Middle frontal gyrus (tissue), 1 donor: ENCODE measurements at regions not wholly inside any gene's neighbourhood (a gene's known extent, or its start where the extent isn't known, plus 50 kb on each side); places are given as distances from the start of the nearest gene placed in this dataset.

Experiments used
- DNase-seq: peaks from one replicate; pipeline ENCODE4 v3.0.0-alpha.2; 2015; ENCODE audit warnings: low spot score; ENCODE audit errors: extremely low spot score

DNA sequence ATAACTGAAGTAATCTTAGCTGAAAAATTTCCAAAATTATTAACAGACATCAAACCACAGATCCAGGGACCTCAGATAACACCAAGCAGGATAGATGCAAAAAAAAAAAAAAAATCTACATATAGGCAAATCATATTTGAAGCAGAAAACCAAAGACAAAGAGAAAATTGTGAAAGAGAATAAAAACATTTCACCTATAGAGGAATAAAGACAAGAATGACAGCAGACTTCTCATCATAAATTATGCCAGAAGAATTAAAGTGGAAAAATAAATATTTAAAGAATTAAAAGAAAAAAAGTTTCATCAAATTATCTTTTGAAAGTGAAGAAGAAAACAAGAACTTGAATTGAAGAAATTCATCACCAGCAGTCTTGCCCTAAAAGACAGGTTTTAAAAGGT lies 467.5 kb downstream of the GPAM start:
- no peak for DNase-seq

DNA sequence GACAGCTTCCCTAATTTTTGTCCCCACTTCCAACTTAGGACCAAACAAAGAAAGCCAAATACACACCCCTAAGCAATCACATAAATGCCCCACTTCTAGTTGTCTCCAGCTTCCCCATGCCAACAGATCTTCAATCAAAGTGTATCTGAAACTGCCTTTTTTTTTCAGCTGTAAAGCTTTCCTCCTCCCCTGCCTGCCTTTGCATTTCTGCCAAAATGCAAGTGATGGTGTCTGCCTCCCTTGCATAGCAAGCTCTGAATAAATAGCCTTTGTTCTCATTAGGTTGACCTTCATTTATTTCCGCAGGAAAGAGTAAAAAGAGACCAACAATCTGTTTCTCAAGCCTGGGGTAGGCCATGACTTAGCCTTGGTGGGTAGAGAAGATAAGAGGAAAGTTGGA lies 459.4 kb downstream of the GPAM start:
- no peak for DNase-seq

DNA sequence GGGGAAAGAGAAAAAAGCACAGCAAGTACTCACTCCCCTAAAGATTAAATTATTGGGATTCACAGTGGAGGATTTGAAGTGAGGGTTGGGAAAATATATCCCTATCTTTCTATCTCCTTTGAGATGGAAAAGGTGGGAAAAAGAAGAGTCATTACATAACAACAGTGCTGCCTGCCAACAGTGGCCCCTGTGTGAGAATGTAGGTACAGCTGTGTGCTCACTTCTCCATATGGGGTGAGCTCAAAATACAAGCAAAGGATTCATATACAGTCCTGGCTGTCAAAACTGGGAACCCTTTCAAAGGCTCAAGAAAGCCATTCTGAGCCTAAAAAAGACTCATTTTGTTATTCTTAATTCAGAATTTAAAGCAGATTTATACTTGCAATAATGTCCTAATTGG lies 458.5 kb downstream of the GPAM start:
- DNase-seq: no peak

DNA sequence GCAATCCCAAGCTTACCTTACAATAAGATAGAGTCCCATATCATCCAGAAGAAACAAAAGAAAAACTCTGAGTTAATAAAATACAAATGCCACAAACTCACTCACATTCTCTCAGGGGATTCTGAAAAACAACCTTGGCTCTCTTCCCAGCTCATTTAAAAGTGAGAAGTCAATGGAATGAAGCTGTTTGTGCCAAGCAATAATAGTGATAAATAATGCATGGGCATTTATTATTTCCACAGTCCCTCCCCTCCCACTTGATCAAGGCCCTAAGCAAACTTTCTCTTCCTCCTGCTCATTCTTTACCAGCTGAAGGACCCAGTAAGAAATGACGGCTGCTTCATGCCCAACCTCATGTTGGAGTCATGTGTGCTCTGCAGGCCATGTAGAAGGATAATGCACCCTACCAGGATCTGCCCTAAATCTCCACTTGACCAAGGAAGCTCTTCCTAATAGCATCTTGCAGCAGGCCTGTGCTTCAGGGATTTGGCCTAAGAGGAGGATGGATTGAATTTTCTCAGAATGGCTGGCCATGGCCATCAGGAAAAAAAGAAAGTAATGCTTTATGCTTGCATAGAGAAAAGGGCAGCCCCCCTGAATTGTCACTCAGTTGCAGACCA lies 451.3 kb downstream of the GPAM start:
- DNase-seq: no peak

DNA sequence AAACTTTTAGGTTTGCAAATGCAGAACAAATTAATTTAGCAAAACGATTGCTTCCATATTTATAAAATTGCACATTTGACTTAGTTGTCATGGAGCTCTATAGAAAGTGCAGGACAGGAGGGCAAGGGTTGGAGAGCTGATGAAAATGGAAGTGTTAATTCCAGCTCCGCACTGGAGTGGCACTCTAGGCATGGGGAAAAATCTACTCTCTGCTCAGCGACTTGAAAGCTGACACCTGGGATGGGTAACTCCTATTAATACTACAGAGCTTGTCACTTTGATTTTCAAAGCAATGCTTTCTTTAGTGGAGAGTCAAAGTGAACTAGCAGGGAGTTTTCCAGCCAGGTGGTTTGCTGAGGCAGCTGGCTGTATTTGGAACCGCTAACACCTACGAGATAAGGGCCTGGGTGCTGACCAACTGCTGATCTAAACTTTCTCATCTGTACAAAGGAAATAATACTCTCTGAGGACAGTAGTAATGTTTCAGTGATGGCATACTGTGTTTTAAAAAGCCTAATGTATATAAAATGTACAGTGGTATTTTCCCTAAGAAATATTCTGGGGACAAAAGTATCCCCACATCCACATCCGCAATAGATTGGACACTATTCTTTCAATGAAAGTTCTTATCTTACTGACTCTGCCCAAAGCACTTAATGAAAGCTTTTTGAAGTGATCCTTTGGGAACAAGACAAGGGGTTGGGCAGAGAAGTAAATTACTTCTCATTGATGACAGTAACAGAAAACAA lies 444.3 kb downstream of the GPAM start:
- no peak for DNase-seq

DNA sequence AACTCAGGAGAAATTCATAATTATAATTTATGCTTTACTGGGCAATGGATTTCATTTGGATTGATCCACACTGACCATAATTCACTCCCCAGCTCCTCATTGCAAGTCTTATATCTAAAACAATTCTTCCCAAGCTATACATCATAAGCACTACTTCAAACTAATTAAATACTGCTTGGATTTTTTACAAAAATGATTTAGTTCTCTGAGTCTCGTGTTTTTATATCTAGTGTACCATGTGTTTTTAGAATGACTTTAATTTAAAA lies 443.8 kb downstream of the GPAM start:
- DNase-seq: no peak

DNA sequence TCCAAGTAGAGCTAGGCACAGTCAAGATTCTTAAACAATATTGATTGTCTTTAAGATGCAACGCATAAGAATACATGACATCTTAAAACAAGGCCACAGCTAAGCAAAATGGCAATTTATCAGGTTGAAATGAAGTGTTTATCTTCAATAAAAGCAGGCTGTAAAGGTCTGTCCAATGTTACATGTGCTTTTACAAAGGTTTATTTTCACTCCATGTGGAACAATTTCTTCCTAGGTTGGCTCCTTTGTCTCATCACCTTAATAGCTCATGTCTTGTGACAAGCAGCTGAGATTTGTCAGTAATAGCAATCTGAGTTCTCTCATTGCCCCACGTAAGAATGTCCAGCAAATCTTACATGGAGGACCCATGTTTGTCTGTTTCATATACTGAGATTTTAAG lies 437.6 kb downstream of the GPAM start:
- no peak for DNase-seq

DNA sequence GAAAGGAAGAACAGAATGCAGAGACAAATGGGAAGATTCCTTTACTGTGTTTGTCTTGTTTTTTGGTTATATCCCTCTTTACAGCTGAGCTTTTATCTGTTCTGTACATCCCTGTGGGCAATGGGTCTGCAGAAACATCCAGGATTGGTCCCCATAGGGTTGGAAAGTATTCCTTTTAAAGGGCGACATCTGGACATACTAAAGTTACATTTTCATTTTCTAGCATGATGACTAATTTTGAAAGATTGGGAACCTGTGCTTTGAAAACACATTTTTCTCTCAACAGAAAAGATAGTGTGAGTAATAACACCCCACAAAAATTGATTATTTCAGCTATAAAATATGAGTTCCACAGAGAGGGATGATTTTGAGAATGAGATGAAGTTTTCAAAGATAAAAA lies 435.8 kb downstream of the GPAM start:
- no peak for DNase-seq

DNA sequence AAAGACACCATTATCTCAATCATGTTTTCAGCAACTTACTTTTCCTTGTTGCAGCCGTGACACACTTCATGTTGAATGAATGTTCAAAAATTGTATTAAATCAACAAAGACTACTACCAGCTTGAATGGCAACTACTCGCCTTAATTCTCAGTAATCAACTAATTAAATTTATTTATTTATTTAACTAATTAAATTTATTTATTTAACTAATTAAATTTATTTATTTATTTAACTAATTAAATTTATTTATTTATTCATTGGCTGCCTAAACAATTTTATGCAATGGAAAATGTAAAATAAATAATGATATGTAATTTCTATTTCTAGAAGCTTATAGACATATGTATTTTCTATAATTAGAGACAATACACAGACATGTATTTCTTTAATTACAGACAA lies 435.4 kb downstream of the GPAM start:
- DNase-seq: no peak

DNA sequence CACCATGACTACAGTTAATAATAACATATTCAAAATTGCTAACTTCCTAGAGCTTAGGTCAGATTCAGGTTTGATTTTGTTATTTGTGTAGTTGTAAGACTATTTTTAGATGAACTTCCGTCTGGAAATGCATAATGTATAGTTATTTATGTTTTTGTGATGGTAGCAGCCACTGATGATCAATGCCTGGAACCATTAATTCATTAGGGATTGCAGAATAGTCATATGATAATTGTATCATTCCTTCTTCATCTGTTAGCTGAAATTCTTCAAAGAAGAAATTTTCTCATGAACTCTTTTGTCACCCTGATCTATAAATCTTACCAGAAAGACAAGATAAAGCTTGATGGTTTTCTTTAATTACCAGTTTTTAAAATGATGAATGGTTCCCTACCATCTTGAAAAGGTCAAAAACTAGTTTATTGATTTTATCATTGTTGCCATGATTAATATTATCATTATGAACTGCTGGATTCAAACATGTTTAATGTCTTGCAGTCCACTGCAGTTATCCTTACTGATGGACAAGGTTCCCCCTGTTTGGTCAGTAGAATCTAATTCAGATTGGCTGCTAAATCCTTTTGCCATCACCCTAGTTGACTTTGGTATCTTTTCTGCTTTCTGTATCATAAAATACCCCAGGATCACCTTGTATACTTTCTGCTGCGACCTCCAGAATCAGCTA lies 433.3 kb downstream of the GPAM start:
- no peak for DNase-seq

DNA sequence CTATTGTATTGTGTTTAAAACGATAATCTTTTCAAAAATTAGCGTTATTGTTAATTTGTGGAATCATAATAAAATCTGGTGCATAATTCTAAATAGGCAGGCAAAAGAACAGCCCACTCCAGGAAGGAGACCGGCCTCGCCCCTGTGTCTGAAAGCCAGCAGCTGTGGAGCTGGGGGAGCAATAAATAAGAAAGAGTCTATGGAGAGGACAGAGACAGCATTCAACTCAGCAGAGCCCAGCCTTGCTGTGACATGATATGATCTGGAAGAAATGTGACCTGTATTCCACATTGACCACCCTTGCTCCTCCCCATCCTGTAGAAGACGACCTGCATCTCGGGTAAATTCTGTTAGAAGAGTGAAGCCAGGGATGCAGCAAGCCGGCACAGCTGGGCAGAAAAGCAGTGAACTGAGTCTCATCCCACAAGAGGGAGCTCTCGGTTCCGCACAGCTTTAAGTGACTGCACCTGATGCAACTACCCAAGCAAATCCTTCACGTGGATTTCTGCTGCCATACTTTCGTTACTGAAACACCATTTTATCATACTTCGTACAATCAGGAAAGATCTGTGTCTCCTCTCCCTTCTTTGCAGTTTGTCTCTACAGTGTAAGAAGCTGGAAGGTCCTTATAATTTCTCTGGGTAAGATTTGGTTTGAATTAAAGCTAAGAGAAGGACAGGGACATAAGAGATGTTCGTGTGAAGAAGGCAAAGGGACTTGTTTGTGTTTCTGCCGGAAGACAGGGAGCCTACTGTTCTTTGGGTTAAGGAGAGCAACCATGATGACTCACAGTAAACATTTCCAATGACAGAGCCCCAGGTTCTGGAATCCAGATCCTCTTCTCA lies 427.1 kb downstream of the GPAM start:
- DNase-seq: no peak

DNA sequence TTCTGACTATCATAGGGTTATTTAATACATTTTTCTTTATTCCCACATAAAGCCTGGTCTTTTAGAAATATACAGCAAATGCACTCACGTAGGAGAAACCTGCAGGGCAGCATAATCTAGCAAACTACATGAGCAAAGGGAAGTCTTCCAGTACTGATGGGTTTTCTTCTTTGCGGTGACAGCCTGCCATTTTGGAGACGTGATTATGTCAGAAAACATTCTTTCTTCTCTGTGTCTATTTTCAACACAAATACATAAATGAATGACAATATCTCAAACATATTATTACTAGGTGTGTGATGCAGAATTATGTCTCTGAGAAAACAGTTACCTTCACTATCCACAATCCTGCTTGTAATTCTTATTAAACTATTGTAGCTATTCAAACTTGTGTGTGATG lies 425.0 kb downstream of the GPAM start:
- no peak for DNase-seq

DNA sequence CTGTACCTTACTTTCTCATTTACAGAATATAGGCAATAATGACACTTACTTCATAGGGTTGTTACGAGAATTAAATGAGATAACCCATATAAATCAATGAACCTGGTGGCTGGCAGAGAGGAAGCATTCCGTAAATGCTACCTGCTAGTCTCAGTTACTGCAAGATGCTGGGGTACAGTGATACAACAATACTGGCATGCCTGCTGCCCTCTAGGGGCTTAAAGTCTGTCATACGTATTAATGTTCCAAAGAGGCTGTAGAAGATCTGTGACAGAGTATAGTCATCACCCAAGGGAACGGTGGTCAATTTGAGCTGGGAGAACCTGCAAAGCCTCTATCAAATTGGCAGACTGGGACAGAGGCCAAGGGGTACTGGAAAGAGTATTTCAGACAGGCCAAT lies 421.5 kb downstream of the GPAM start:
- no peak for DNase-seq

DNA sequence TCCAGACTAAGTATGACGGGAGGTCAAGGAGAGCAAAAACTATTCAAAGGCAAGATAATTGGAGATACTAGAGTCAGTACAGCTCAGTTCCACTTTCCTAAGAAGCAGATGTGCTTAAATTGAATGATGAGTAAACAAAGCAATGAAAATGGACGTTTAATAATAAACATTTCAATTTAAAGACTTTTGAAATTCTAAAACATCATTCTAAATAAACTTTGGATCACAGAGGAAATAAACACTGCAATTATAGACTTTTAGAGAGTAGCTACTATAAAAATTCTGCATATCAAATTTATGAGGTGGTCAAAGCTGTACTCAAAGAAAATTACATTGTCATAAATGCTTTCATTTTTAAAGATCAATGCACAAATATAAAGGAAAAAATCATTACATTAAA lies 418.3 kb downstream of the GPAM start:
- no peak for DNase-seq

DNA sequence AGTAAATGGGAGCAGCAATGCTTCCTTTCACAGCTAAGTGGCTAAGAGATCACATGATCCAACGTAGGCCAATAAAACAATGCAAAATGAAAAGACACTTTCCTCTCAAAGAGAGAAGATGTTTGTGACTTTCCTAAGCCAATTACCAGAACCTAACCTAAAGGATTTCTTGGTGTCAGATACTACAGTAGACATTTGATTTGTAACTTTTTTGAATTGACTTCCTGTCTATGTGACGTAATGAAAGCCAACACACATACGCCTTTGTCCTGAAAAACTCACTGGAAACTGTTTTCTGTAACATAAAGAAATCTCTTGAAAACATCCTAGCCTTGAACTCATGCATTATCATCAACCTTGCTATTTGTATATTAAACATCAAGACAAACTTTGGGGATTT lies 417.1 kb downstream of the GPAM start:
- no peak for DNase-seq

DNA sequence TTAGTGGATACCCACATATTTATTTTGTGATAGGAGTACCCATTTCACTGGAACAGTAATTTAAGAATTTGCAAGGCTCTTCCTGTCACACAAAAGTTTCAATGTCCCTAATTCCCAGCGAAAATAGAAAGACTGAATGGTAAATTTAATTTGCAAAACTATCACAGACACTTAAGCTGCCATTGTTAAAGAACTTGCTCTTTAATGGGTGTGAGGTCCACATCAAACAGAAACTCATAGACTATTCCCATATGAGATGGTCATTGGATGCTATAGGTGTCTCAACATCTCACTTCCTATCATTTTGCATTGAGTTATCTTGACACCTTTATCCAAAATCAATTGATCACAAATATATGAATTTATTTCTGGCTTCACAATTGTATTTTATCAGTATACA lies 415.9 kb downstream of the GPAM start:
- DNase-seq: no peak

DNA sequence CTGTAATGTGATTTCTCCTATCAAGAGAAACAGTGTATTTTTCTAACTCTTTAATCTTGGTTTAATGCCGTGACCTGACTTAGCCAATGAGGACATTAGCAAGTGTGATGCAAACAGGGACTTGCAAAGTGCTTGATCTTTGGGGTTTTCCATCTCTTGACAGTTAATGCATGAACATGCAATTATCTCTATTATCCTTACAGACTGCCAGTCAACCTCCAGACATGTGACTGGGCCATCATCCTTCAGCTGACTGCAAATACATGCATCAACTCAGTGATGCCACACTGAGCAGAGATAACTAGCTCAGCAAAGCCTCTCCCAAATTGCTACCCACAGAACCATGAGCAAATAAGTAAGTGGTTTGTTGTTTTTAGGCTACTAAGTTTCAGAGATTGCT lies 409.6 kb downstream of the GPAM start:
- DNase-seq: no peak

DNA sequence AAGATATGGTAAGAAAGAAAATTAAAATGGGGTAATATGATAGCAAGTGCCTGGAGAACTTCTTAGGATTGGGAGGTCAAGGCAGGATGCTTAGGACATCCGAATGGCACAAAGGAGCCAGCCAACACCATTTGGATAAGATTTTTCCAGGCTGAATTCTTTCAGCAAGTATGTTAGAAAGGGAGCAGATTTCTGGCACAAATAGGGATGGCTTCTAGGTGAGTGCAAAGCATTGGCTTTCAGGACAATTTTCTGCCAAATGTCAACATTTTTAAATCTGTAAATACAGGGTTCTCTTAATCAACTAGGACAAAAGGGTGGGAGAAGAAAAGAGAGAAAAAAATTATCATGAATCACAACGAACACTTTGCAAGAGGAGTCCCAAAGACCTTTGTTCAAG lies 409.1 kb downstream of the GPAM start:
- DNase-seq: no peak

DNA sequence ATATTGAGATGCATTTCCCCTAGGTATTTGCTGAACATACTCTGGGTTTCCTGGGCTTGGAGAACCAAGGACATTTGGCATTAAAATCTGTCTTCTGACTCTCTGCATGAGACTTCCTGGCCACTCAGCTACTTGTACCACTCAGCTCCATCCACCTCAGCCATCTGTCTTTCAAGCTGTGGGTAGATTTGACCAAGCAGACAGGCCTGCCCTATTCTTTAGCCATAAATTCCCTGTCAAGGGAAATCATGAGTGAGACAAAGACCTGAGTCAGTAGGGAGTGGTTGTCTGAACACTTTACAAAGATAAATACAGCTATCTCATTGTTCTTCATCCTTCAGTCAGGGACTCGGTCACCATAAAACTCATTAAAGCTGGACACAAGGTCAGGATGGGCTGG lies 399.1 kb downstream of the GPAM start:
- DNase-seq: no peak

DNA sequence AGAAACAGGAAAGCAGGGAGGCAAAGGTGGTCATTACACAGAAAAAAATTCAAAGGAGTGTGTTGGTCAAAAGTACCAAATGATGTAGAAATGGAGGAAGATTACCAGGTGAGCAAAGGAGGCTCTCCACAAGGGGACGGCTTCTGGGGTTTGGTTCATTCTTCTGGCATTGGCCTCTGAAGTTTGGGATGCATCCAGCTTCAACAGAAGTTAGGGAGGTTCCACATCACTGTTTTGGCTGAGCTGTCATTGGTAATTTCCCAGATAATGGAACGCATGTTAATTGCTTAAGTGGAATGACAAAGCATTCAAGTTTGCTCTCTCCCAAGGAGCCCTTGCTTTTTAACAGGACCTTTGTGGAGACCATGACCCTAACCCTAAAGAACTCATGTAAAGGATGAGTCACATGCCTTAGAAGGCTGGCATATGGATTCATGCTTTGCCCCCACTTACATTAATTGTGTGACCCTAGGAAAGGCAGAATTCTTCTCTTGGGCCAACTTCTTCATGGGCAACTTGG lies 398.6 kb downstream of the GPAM start:
- DNase-seq: no peak

DNA sequence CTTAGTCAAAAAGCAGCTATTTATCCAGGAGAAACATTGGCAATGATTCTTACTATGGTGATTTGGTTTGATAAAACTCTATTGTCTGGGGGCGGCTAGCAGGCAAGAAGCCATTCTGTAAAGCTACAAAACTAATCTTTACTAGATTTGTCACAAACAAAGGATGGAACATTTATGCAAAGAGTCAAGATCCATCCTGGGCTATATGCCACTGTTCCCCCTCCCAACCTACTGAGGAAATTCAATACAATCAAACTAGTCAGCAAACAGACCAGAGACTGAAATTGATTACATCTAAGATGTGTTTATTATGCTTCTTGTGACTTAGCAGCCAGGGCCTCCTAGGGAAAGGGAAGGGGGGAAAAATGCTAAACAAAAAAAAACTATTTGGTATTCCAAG lies 397.6 kb downstream of the GPAM start:
- DNase-seq: no peak

DNA sequence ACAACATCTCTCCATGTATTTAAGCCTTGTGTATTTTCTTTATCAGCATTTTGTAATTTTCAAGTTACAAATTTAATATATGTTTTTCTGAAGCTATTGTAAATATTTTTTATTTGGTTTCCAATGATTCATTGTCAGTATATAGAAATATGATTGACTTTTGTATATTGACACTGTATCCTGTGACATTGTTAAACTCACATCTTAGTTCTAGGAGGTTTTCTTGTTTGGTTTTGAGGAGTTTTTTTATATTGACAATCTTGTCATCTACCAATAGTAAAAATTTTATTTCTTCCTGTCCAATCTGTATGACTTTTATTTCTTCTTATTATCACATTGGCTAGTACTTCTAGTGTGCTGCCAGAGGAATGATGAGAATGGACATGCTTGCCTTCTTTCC lies 393.7 kb downstream of the GPAM start:
- DNase-seq: no peak
